H9 (cell line): ENCODE measurements at regions not wholly inside any gene's neighbourhood (a gene's known extent, or its start where the extent isn't known, plus 50 kb on each side); places are given as distances from the start of the nearest gene placed in this dataset.

Source experiments
- DNase-seq: peaks from one replicate; pipeline ENCODE4 v3.0.0-alpha.2; 2017
- H2AFZ ChIP-seq: one replicate; pipeline ENCODE4 v1.6.1; 2013; ENCODE audit warnings: mild to moderate bottlenecking, low read length, control low read depth, moderate library complexity
- H2AK5ac ChIP-seq: 2 replicates; pipeline ENCODE4 v1.6.1; 2013; ENCODE audit warnings: low read length, control low read depth, mixed read lengths; ENCODE audit not compliant: insufficient read length
- H2BK120ac ChIP-seq: one replicate; pipeline ENCODE4 v1.6.1; 2013; ENCODE audit warnings: low read depth, mild to moderate bottlenecking, low read length, control low read depth, inconsistent platforms; ENCODE audit not compliant: poor library complexity, severe bottlenecking
- H2BK12ac ChIP-seq: 2 replicates; pipeline ENCODE4 v1.6.1; 2013; ENCODE audit warnings: low read length, control low read depth, mixed read lengths, low read depth; ENCODE audit not compliant: insufficient read length
- H2BK15ac ChIP-seq: 2 replicates; pipeline ENCODE4 v1.6.1; 2013; ENCODE audit warnings: low read depth, low read length, control low read depth
- H2BK20ac ChIP-seq: one replicate; pipeline ENCODE4 v1.6.1; 2013; ENCODE audit warnings: low read depth, mild to moderate bottlenecking, low read length, control low read depth, inconsistent platforms; ENCODE audit not compliant: poor library complexity, severe bottlenecking
- H2BK5ac ChIP-seq: 2 replicates; pipeline ENCODE4 v1.6.1; 2013; ENCODE audit warnings: low read length, control low read depth, mixed read lengths; ENCODE audit not compliant: insufficient read length
- H3K14ac ChIP-seq: 2 replicates; pipeline ENCODE4 v1.6.1; 2013; ENCODE audit warnings: low read length, control low read depth; ENCODE audit not compliant: insufficient read depth
- H3K18ac ChIP-seq: 2 replicates; pipeline ENCODE4 v1.6.1; 2013; ENCODE audit warnings: low read depth, mild to moderate bottlenecking, mixed read lengths, low read length, control low read depth; ENCODE audit not compliant: insufficient read length
- H3K23ac ChIP-seq: 2 replicates; pipeline ENCODE4 v1.6.1; 2013; ENCODE audit warnings: low read length, control low read depth, mixed read lengths, low read depth; ENCODE audit not compliant: insufficient read length
- H3K23me2 ChIP-seq: 2 replicates; pipeline ENCODE4 v1.6.1; 2013; ENCODE audit warnings: low read depth, mild to moderate bottlenecking, mixed read lengths, low read length, control low read depth; ENCODE audit not compliant: insufficient read length, poor library complexity, severe bottlenecking
- H3K27ac ChIP-seq: 2 replicates; pipeline ENCODE4 v1.5.1; 2013; ENCODE audit warnings: low read length, control low read depth, mixed read lengths, low read depth; ENCODE audit not compliant: insufficient read length
- H3K27me3 ChIP-seq: 2 replicates; pipeline ENCODE4 v1.6.1; 2013; ENCODE audit warnings: low read length, control low read depth, inconsistent platforms; ENCODE audit not compliant: insufficient read depth
- H3K4ac ChIP-seq: 2 replicates; pipeline ENCODE4 v1.6.1; 2013; ENCODE audit warnings: low read depth, mild to moderate bottlenecking, control low read depth, inconsistent platforms, low read length, moderate library complexity
- H3K4me1 ChIP-seq: 2 replicates; pipeline ENCODE4 v1.6.1; 2013; ENCODE audit warnings: low read length, control low read depth, inconsistent platforms; ENCODE audit not compliant: insufficient read depth
- H3K4me2 ChIP-seq: 2 replicates; pipeline ENCODE4 v1.6.1; 2013; ENCODE audit warnings: low read length, control low read depth, mixed read lengths; ENCODE audit not compliant: insufficient read length, insufficient read depth
- H3K56ac ChIP-seq: 2 replicates; pipeline ENCODE4 v1.6.1; 2013; ENCODE audit warnings: low read depth, mild to moderate bottlenecking, mixed read lengths, low read length, control low read depth; ENCODE audit not compliant: insufficient read length
- H3K79me1 ChIP-seq: 2 replicates; pipeline ENCODE4 v1.6.1; 2013; ENCODE audit warnings: low read depth, mild to moderate bottlenecking, moderate library complexity, low read length, control low read depth, inconsistent platforms; ENCODE audit not compliant: insufficient read depth, poor library complexity, severe bottlenecking
- H3K79me2 ChIP-seq: 2 replicates; pipeline ENCODE4 v1.6.1; 2013; ENCODE audit warnings: low read length, control low read depth, inconsistent platforms; ENCODE audit not compliant: insufficient read depth
- H3K9ac ChIP-seq: 2 replicates; pipeline ENCODE4 v1.6.1; 2013; ENCODE audit warnings: low read length, control low read depth, mixed read lengths; ENCODE audit not compliant: insufficient read length; ENCODE audit errors: extremely low read depth
- H3K9me3 ChIP-seq: one replicate; pipeline ENCODE4 v1.6.1; 2013; ENCODE audit warnings: low read depth, low read length, inconsistent platforms; ENCODE audit not compliant: control insufficient read depth
- H3T11ph ChIP-seq: one replicate; pipeline ENCODE4 v1.6.1; 2013; ENCODE audit warnings: mild to moderate bottlenecking, low read length, control low read depth, inconsistent platforms
- H4K20me1 ChIP-seq: one replicate; pipeline ENCODE4 v1.6.1; 2013; ENCODE audit not compliant: control insufficient read depth, insufficient read length, insufficient read depth
- H4K5ac ChIP-seq: 2 replicates; pipeline ENCODE4 v1.6.1; 2013; ENCODE audit warnings: low read depth, mild to moderate bottlenecking, mixed read lengths, low read length, control low read depth; ENCODE audit not compliant: insufficient read length
- H4K8ac ChIP-seq: replicated peaks from 2 replicates; pipeline ENCODE4 v1.6.1; 2013; ENCODE audit warnings: low read length, control low read depth, mixed read lengths, low read depth; ENCODE audit not compliant: insufficient read length
- H4K91ac ChIP-seq: 2 replicates; pipeline ENCODE4 v1.6.1; 2013; ENCODE audit warnings: low read depth, mild to moderate bottlenecking, moderate library complexity, mixed read lengths, low read length, control low read depth; ENCODE audit not compliant: insufficient read length
- H3K27ac Mint-ChIP-seq, 3 experiments: 2 replicates in 2 of 3; 3 replicates in 1 of 3; pipeline ENCODE4 v1.8.0; 2020 to 2021; ENCODE audit warnings: mixed read lengths in 3 of 3, mild to moderate bottlenecking in 1 of 3, moderate library complexity in 1 of 3
- H3K27me3 Mint-ChIP-seq: 2 replicates; pipeline ENCODE4 v1.8.0; 2021; ENCODE audit warnings: low read depth, mild to moderate bottlenecking, moderate library complexity, mixed read lengths
- H3K36me3 Mint-ChIP-seq, 3 experiments: 2 replicates in 2 of 3; 3 replicates in 1 of 3; pipeline ENCODE4 v1.8.0; 2020 to 2021; ENCODE audit warnings: low read depth in 3 of 3, mixed read lengths in 3 of 3; ENCODE audit not compliant: insufficient read depth in 1 of 3
- H3K4me1 Mint-ChIP-seq, 2 experiments: 2 replicates each; pipeline ENCODE4 v1.8.0; 2020; ENCODE audit warnings: mixed read lengths in 2 of 2
- H3K4me3 Mint-ChIP-seq, 2 experiments: 2 replicates in 1 of 2; 3 replicates in 1 of 2; pipeline ENCODE4 v1.8.0; 2020 to 2021; ENCODE audit warnings: mild to moderate bottlenecking in 2 of 2, mixed read lengths in 2 of 2, moderate library complexity in 1 of 2
- H3K9me3 Mint-ChIP-seq, 2 experiments: 2 replicates in 1 of 2; 3 replicates in 1 of 2; pipeline ENCODE4 v1.8.0; 2020; ENCODE audit warnings: mild to moderate bottlenecking in 2 of 2, mixed read lengths in 2 of 2, moderate library complexity in 1 of 2
- CTCF ChIP-seq: fragments of 200-600 bp; sonication (generic); conservative IDR thresholded peaks from 3 replicates; pipeline ENCODE4 v1.8.0; 2021; ENCODE audit warnings: antibody characterized with exemption, mild to moderate bottlenecking
- WGBS: extraction: QIAGEN DNeasy Blood & Tissue Kit; methylation state at CpG from one replicate; pipeline ENCODE4 v1.1.7; 2013; ENCODE audit warnings: missing lambda C conversion rate, low lambda C conversion rate, mixed read lengths; ENCODE audit not compliant: insufficient read length; ENCODE audit errors: extremely low coverage; 5-methylcytosine and 5-hydroxymethylcytosine counted together

- TF ChIP-seq CTCF, result no peak
- H4K91ac ChIP-seq, result no peak overlapping the region
- no peaks in the 10 kb centered on the region for H3K9me3 ChIP-seq
- H3K79me1 ChIP-seq, result no peaks in the 10 kb centered on the region
- Mint-ChIP-seq H3K27ac (no peak overlapping the region), H3K9me3 (no peaks in the 10 kb centered on the region), H3K4me1 (no peaks in the 10 kb centered on the region), H3K4me3 (no peak overlapping the region; a peak in 1 of 5 replicates), H3K36me3 (no peaks in the 10 kb centered on the region), H3K27me3 (no peaks in the 10 kb centered on the region)
- H3K9ac ChIP-seq, result no peak overlapping the region
- no peak overlapping the region for H3K4me2 ChIP-seq
- no peak overlapping the region for H2AFZ ChIP-seq
- no peaks in the 10 kb centered on the region for H4K20me1 ChIP-seq
- no peaks in the 10 kb centered on the region for H3K4me1 ChIP-seq
- H3K18ac ChIP-seq, result no peak overlapping the region
- no peak overlapping the region for H4K5ac ChIP-seq
- no peak overlapping the region for H2BK15ac ChIP-seq
- no peak overlapping the region for H2BK120ac ChIP-seq
- H2AK5ac ChIP-seq, result no peak overlapping the region
- H4K8ac ChIP-seq, result no peak overlapping the region
- no peak overlapping the region for H2BK20ac ChIP-seq
- WGBS, result no CpG with 5 or more reads among the region's 5 CpGs
- no peak overlapping the region for H2BK12ac ChIP-seq
- H3K23ac ChIP-seq, result no peak overlapping the region
- H3K14ac ChIP-seq, result no peak overlapping the region
- no peak for DNase-seq
- H3K56ac ChIP-seq, result no peak overlapping the region
- H2BK5ac ChIP-seq, result no peak overlapping the region
- H3K4ac ChIP-seq, result no peak overlapping the region
- no peaks in the 10 kb centered on the region for H3K27me3 ChIP-seq
- no peak overlapping the region for H3K27ac ChIP-seq
- H3T11ph ChIP-seq, result no peak overlapping the region
- no peaks in the 10 kb centered on the region for H3K23me2 ChIP-seq
- H3K79me2 ChIP-seq, result no peaks in the 10 kb centered on the region
Observed at GRCh38 chr15:94021621-94022320, 209.6 kb upstream of the MCTP2 start.
